Fibroblast of gingiva (primary cell): ENCODE measurements at regions not wholly inside any gene's neighbourhood (a gene's known extent, or its start where the extent isn't known, plus 50 kb on each side); places are given as distances from the start of the nearest gene placed in this dataset.
"Not testable (repeated sequence)": the region's sequence is repeated elsewhere in the genome, so short reads cannot be mapped to it uniquely, and the experiment has no call there.

Experiments
- DNase-seq: peaks from one replicate; pipeline ENCODE4 v3.0.0-alpha.2; 2011; ENCODE audit warnings: low read depth

DNA sequence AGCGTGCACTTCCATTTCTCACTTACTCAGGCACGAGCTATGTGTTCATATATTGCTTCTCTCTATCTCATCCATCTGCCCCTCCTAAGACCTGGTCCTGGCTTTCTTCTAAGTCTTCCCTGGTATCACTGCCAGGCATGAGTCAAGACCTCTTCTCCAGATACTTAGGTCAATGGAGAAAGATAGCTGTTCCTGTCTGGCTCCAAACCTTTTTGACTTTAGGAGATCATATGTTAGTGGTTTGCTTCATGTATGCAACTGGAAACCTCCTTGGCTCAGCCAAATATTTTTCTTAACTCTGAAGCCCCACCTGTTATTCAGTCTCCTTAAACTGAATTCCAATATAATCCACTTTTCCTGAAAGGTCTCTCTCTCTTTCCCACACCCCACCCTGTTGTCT lies 211.6 kb upstream of the PTBP2 start:
- DNase-seq: no peak

DNA sequence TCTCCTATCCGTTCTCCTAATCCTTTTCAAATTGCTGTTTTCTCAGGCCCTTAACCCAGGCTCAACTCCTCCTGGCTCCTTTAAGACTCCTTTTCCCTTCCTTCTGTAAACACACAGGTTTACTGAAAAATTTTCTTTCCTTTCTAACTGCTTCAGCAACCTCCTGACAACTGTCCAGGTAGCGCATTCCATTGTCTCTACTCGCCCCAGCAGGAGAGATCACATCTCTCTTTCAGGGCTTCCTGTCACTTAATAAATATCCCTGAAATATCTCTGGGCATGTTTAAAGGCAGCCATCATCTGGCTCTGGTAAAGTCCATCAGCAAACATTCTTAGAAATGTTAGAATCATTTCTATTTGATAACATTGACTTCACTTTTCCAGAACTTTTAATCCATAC lies 211.2 kb upstream of the PTBP2 start:
- no peak for DNase-seq

DNA sequence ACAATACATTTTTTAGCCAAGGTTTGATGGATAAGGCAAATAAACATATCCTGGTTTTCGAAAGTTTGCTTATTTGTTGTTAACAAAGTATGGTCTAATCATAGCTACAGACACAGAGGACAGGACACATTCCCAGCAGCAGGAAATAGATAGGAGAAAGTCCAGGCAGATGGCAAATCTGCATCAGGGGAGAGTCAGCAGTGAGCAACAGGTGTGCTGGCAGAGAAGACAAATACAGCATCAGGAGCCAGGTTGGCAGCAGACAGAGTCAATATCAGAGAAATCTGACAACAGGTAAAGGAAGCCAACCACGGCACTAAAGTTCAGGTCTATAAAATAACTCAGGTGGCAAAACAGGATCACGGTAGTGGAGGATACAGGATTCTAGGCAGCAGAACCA lies 210.7 kb upstream of the PTBP2 start:
- DNase-seq: no peak

DNA sequence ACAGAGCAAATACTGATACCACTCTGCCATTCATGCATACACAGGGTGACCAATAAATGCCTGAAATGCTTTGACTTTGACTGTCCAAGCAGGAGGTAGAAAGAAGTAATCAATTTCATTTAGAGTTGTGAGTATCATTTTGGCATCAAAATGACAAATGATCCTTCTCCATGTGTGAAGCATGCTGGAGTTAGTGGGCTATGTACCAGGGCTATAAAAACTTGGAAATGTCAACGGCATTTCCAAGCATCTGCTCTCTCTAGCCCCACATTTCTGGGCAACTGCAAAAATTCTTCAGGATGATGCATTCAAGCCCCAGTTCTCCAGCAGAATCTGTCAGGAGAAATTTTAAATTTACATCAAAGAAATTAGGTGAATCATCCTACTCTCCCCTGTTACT lies 208.4 kb upstream of the PTBP2 start:
- DNase-seq: no peak

DNA sequence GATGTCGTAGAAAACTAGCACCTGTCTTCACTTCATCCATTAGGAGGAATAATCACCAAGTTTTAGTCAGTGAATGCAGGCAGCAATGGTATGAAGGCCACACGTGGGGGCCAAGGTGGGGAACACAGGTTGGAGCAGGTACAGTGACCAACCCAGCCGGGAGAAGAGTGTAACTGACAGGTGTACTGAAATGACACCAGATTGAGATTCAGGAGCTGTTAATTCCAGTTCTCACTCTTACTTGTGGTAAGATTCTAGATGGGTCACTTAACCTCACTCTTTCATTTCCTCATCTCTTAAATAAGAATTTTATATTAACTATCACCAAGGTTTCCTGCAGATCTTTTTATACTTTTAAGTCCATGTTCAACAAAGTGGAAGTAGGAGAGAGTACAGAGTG lies 206.2 kb upstream of the PTBP2 start:
- DNase-seq: no peak

DNA sequence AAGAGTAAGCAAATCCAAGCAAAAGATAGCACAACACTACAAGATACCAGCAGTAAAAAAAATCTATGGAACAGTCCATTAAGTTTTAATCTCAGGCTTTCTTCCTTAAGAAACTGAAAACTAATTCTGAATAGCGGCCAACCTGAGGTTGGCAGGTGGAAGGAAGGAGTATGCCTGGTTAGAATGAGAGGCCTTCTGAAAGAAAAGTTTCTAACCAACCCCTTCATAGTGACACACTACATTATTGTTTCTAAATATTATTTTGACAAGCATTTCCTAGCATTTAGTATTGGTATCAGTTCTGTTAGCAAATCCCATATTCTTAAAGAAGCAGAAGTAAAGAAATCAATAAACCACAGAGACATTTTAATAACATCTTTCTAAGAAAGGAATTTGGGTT lies 205.7 kb upstream of the PTBP2 start:
- DNase-seq: no peak

DNA sequence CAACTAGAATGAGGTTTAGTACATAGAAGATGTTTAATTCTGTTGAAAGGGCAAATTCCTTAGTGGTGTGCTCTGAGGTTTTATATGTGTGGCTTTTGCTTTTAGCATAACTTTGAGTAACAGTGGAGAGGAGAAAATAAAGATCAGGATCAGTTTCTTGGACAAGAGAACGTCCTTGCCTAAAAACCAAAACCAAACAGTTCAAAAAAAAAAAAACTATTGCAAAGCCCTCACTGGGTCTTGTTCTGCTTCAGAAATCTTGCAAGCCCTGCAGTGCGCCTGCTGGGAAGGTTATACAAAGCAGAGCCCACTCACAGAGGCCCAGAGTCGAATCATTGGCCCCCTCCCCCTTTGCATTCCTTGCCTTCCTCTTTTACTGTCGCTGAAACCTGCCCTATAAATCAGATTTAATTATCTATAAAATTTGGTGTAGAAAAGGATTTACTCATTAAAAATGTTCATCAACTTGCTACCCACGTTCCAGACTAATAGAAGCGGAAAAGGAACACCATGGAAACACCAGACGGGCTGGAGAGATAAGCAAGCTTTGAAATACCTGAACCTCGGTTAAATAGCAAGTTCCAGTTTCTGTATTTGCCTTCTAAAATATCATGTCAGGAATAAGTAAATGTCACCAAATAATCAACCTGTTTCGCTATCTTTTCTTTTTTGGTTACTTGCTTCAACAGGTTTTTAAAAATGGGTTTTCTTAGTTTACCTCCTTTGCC lies 201.6 kb upstream of the PTBP2 start:
- DNase-seq: peak; percentile 72

DNA sequence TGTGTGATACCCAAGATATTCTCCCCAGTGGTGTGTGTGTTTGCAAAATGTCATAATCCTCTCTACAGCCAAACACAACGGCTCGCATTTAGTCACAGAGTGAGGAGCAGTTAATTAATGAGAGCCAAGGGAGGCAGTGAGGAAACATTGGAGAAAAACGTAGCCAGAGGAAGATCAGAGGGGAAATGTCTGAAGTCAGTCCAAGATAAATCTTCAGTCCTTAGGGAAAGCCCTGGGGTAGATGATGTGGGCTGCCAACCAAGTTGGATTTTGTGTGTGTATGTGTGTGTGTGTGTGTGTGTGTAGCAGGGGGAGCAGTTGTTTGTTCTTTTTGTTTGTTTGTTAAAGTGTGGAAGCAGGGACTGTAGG lies 201.0 kb upstream of the PTBP2 start:
- DNase-seq: peak; percentile 86

DNA sequence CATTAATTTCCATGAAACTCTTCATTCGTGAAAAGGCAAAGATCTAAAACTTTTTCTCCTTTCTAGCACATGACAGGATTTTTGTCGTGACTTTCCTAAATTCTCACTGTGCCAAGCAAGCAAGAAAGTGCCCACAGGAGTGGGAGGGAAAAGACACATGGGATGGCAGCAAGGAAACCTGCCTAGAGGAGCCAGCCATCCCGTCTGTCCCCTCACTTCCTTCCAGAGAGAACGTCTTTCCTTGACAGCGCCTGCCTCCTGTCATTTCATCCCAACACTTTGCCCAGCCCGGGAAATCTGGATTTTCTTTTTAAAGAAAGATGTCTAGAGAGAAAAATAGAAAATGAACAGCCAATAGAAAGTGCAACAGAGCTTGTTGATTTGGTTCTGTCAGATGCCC lies 200.6 kb upstream of the PTBP2 start:
- DNase-seq: no peak

DNA sequence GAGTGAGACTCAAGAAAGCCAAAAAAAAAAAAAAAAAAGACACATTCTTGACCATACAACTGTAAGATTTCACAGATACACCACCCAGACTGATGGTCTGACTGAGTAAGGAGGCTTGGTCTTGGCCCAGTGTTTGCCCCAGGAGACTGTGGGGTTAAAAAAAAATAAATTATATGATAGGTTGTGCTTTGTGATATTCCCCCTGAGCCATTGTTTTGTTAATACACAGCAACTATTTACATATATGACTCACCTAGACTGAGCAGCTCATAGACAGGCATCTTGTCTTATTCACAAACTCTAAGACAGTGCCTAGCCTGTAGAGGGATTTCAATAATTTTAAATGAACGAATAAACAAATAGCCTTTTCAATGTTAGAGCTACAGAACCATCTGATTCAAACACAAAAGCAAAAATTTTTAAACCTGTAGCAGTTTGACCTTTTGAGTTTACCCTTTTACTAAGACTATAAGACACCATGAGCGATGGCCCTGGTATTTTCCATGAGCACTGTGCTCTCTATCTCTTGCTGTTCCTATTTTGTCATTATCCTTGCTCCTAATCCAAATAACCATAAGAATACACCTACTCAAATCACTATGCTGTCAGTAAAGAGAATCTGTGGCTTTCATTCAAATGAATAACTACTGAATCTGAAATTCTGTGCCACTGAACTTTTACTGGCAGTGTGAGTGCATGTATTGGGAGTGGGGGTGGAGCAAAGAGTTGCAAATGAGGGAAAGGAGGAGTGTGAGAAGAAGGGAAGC lies 199.4 kb upstream of the PTBP2 start:
- DNase-seq: peak; percentile 22

DNA sequence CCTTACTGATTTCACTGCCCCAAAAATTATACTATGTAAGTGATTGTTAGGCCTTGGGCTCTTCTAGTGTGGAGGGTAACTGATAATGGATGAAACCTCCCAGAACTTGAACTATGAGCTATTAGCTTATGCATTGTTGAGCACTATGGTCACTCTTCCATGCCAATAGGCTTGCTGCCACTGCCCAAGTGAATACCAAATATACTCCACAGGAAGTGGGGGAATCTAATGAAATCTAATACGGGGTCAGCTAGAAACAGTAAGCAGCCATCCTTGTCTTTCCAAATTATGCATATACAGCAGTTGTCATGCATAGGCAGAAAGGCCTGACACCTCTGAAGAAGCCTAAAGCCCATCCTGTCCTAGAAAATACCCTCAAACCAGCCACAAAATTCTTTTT lies 198.7 kb upstream of the PTBP2 start:
- DNase-seq: peak; percentile 22

DNA sequence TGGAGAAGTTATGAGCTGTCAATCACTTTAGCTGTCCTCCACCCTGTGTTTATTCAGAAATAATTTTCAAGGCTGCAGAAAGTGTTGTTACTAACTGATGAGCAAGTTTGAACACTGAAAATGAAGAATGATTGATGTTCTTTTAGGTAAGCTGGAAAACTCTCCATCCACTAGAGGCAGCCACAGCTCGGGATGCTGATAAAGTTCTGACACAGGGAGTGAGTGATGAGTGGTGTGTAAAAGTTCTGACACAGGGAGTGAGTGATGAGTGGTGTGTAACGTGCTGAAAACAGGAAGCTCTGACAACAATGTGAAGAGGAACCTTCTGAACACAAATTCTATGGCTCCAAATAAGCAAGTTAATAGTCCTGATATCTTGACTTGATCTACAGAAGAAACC lies 197.5 kb upstream of the PTBP2 start:
- DNase-seq: no peak

DNA sequence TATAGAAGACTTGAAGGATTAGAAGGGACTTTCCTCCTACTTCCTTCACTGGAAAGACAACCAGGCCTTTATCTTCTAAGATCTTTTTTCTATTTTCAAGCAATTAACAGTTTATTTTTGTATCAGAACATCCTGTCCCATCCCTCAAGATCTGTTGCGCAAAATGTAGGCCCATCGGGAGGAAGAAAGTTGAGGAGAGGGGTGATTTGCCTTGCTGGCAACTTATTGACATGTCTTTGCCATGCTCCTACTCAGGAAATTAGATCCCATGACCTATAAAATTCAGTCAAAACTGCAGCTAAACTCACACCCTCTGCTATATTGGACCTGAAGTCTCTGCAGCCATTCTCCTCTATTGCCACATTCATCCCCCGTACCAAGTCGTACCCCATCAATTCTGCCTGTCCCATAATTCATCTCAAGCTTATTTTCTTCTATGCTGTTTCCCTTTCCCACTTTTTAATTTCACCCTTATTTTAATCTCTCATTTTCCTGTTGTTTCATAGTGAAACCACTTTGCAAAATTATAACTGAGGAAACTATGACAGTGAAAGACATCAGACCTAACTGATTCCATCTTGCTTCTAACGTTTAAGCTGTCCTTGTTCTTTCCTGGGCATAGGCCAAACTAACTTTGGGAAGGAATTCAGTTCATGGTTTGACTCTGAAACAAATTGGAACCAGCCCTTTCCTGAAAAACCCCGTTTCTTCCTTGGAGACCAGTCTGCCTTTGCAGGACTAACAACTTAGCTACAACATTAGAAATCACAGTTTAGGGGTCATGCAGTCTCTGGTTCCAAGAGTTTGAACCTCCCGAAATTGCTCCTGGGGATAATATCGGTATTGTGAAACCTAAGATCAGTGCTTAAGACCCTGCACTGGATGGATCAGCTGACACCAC lies 195.7 kb upstream of the PTBP2 start:
- DNase-seq: peak; percentile 73

DNA sequence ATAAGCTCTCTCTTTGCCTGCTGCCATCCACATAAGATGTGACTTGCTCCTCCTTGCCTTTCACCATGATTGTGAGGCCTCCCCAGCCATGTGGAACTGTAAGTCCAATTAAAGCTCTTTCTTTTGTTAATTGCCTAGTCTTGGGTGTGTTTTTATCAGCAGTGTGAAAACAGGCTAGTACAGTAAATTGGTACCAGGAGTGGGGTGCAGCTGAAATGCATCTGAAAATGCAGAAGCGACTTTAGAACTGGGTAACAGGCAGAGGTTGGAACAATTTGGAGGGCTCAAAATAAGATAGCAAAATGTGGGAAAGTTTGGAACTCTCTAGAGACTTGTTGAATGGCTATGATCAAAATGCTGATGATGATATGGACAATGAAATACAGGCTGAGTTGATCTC lies 192.9 kb upstream of the PTBP2 start:
- DNase-seq: not testable (repeated sequence)

DNA sequence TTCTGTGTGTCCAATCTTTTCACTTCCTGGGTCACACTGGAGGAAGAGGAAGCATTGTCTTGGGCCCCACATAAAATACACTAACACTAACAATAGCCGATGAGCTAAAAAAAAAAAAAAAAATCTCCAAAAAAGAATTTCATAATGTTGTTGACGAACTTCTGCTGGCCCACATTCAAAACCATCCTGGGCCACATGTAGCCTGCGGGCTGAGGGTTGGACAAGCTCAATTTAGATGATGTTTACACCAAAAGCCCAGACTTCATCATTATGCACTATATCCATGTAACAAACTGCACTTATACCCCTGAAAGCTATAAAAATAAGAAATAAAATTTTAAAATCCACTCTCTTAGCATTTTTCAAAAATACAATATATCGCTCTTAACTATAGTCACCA lies 187.8 kb upstream of the PTBP2 start:
- peak; percentile 76 for DNase-seq

DNA sequence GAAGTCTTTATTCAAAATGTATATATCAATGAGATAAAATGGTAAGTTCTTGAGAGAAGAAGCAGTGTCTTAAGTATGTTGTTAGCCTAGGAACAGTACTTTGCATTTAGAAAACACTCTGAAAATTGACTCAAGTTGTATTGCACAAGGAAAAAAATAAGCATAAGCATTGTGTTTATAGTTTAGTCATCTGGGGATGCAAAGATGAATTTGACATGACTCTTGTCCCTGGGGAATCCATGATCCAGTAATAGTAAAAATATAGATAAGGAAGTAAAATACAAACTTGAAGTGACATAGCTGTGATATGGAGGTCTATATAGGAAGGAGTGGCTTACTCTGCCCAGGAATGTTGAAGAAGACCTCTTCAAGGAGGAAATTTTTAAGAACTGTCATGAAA lies 185.0 kb upstream of the PTBP2 start:
- DNase-seq: peak; percentile 60

DNA sequence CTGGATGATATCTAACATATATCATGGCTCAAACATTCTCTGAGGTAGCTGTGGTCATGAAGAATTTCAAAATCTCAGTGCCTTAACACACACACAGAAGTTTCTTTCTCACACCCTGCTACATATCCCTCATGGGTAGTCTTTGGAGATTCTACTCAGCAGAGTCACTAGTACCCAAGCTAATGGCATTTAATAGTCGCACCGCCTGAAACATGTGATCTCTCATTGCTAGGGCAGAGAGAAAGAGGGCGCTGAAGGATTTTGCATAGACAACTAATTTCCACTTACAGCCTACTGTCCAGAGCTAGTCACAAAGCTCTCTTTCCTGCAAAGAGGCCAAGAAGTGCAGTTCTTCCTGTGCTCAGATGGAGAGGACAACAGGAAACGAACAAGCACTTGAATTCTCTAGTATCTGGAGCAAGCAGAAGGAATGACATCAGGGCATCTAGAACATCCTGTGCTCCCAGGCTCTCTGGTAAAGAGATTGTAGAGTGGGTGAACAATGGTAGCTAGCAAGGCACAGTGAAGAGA lies 183.4 kb upstream of the PTBP2 start:
- DNase-seq: peak; percentile 82

DNA sequence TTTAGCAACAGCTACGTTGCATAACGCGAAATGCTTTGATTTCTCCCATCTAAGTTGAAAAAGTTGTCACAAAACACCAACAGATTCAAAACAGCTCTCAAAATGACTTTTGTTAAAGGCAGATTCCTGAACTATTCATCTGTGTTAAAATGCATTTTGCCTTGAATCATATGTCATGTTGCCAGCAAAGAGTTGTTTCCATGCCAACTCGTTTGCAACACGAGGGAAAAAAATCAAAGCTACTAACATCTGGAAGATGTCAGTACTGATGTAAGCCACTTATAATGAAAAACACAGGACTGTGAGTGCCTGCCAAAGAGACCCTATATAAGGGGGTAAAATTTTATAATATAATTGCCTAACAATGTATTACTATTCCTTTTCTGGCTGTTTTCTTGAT lies 182.7 kb upstream of the PTBP2 start:
- peak; percentile 98 for DNase-seq

DNA sequence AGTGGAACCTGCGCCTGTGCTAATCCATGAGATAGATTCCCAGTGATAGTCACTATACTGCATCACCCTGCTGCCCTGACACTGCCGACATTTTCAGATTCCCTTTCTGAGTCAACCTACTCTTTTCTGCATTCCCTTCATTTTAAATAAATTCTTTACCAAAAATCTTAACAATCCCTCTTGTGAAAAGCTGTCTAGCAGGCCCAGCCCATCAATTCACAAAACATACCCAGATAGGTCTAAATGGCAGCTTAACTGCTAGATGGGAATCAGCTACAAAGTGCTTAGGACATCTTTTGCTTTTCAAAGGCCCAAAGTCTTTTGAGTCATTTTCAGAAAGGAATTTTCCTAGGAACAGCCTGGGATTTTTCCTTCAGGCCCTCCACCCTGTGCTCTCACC lies 180.1 kb upstream of the PTBP2 start:
- no peak for DNase-seq

DNA sequence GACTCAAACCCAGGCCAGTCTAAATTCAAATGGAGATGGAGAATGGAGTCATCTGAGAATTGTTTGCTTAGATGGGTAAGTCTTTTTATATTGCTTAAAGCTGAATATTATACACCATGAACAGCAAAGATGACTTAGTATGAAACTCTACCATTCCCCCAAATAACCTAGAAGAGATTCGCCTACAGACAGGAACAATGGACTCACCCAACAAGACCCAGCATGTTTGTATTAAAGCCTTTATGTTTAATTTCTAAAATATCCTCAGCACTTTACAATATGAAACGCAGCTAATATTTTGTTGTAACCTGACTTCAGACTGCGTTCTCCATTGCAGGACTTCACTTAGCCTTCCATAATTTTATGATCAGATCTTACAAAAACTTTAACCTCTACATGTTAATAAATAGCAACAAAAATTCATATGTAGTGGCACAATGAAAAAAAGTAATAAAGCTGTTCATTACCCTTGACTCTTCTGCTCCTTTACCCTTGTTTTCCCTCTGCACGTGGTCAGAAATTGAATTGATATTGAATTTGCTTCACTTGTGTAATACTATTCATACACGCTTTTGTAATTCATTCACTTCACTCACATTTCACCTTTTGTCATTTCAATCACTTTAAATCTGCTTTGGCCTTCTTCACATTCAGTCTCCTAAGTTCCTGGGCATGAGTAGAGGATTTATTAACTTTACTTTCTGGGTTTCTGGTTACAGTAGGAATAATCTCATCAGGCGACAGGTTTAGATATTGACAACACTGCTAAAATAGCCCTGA lies 177.3 kb upstream of the PTBP2 start:
- DNase-seq: no peak

DNA sequence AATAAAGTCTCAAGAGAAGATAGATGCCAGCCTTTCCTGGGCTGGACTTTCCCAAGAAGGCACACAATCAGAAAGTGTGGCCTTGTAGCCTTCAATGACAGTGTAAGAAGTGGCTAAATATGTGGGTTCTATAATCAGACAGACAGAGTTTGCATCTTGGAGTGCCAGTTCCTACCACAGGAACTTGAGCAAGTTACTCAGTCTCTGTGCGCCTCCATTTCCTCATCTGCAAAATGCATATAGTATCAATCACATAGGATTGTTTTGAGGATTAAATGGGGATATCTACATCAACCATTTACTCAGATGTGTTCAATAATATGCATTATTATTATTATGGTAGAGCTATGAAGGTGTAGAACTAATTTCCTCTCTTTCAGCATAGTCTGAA lies 176.8 kb upstream of the PTBP2 start:
- no peak for DNase-seq
